GM06990 (cell line): ENCODE measurements at regions not wholly inside any gene's neighbourhood (a gene's known extent, or its start where the extent isn't known, plus 50 kb on each side); places are given as distances from the start of the nearest gene placed in this dataset.
A peak's percentile ranks its signal among the peaks of the same experiment; 100 is the strongest.
"Not testable (repeated sequence)": the region's sequence is repeated elsewhere in the genome, so short reads cannot be mapped to it uniquely, and the experiment has no call there.

Source experiments
- DNase-seq: peaks from one replicate; pipeline ENCODE4 v3.0.0-alpha.2; 2011; ENCODE audit not compliant: insufficient read length; ENCODE audit errors: extremely low read depth
- H3K27me3 ChIP-seq: replicated peaks from 2 replicates; pipeline ENCODE4 v1.6.0; 2011; ENCODE audit warnings: low read length; ENCODE audit not compliant: control insufficient read depth, insufficient read depth
- H3K36me3 ChIP-seq: 2 replicates; pipeline ENCODE4 v1.5.1; 2011; ENCODE audit warnings: low read length; ENCODE audit not compliant: control insufficient read depth, insufficient read depth
- H3K4me3 ChIP-seq: replicated peaks from 2 replicates; pipeline ENCODE4 v1.5.1; 2011; ENCODE audit warnings: low read depth, mild to moderate bottlenecking, control low read depth, low read length
- TF ChIP-seq, protein P1 (sequence below): IDR thresholded peaks from 2 replicates; pipeline ENCODE4 v1.5.1; 2011; ENCODE audit warnings: low read length, control low read depth, mild to moderate bottlenecking, inconsistent platforms; ENCODE audit not compliant: insufficient read depth, poor library complexity, severe bottlenecking

DNA sequence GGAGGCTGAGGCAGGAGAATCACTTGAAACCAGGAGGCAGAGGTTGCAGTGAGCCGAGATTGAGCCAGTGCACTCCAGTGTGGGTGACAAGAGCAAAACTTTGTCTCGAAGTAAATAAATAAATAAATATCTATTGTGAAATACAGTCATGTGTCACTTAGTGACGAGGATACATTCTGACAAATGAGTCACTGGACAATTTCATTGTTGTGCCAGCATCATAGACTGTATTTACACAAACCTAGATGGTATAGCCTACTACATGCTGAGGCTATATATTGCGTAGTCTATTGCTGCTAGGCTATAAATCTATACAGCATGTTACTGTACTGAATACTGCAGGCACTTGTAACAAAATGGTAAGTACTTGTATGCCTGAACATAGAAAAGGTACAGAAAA is 61.1 kb upstream of the CCL21 start:
- no peaks in the 10 kb centered on the region for H3K36me3 ChIP-seq
- no peak for DNase-seq
- no peaks in the 10 kb centered on the region for H3K27me3 ChIP-seq
- H3K4me3 ChIP-seq, result no peak overlapping the region
- TF ChIP-seq, protein P1, sequence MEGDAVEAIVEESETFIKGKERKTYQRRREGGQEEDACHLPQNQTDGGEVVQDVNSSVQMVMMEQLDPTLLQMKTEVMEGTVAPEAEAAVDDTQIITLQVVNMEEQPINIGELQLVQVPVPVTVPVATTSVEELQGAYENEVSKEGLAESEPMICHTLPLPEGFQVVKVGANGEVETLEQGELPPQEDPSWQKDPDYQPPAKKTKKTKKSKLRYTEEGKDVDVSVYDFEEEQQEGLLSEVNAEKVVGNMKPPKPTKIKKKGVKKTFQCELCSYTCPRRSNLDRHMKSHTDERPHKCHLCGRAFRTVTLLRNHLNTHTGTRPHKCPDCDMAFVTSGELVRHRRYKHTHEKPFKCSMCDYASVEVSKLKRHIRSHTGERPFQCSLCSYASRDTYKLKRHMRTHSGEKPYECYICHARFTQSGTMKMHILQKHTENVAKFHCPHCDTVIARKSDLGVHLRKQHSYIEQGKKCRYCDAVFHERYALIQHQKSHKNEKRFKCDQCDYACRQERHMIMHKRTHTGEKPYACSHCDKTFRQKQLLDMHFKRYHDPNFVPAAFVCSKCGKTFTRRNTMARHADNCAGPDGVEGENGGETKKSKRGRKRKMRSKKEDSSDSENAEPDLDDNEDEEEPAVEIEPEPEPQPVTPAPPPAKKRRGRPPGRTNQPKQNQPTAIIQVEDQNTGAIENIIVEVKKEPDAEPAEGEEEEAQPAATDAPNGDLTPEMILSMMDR, result no peak

DNA sequence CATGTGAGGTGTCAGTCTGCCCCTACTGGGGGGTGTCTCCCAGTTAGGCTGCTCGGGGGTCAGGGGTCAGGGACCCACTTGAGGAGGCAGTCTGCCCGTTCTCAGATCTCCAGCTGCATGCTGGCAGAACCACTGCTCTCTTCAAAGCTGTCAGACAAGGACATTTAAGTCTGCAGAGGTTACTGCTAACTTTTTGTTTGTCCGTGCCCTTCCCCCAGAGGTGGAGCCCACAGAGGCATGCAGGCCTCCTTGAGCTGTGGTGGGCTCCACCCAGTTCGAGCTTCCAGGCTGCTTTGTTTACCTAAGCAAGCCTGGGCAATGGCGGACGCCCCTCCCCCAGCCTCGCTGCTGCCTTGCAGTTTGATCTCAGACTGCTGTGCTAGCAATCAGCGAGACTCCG is 57.2 kb upstream of the CCL21 start:
- H3K4me3 ChIP-seq, H3K27me3 ChIP-seq, DNase-seq, H3K36me3 ChIP-seq: not testable (repeated sequence)

DNA sequence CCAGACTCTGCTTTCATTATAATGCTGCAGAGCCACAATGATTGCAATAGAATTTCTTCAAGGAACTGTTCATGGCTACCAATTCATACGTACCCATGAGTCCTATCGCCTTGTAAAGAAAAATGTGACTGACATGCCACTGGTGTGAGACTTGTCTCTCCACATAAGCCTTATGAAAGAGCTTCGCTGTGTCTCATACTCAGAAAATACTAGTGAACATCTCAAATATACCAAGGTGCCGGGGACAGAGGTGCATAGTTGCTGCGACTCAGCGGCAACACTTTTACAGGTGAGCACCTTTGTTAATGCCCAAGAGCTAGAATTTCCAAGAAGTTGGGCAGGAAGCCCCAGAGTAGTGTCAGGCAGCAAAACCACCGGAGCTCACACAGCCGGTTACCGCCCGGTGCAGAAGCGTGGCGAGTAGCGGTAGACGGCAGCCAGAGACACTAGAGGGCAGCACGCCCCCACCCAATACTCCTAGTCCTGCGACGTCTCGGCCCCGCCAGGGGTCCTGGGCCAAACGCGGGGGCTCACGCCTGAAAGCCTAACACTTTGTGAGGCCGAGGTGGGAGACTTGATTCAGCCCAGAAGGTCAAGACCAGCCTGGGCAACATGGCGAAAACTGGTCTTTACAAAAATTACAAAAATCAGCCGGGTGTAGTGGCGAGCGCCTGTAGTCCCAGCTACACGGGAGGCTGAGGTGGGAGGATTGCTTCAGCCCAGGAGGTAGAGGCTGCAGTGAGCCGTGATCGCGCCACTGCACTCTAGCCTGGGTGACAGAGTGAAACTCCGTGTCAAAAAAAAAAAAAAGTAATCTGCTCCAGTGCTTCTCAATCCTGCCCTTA is 50.5 kb upstream of the CCL21 start:
- TF ChIP-seq, protein P1, result peak; percentile 86
- not testable (repeated sequence) for H3K4me3 ChIP-seq, H3K36me3 ChIP-seq, H3K27me3 ChIP-seq
- DNase-seq, result peak; percentile 18
